GM12878 (cell line): ENCODE measurements at regions not wholly inside any gene's neighbourhood (a gene's known extent, or its start where the extent isn't known, plus 50 kb on each side); places are given as distances from the start of the nearest gene placed in this dataset.

Experiments used
- ATAC-seq: fragments of 200-7000 bp; cut with Tn5 transposase; 3 replicates; pipeline ENCODE4 v1.9.1; 2020; ENCODE audit warnings: mild to moderate bottlenecking, moderate library complexity
- BruUV-seq: library from RNA; stranded (reverse); fragments of 400-500 nt; replicated peaks from 2 replicates; lab custom pipeline; 2021; lab: Mats Ljungman, UMichigan
- CTCF ChIA-PET: fragments of 300-600 bp; sonication (Branson Sonifier 250); formaldehyde crosslinking; extraction: SDS; loops from one replicate; lab custom pipeline; 2021; ENCODE audit warnings: inconsistent platforms; lab: Yijun Ruan, JAX
- POLR2A ChIA-PET: fragments of 350-600 bp; formaldehyde crosslinking; extraction: SDS; loops from one replicate; lab custom pipeline; 2021; ENCODE audit warnings: inconsistent platforms; lab: Charles Lee
- RAD21 ChIA-PET: fragments of 300-600 bp; sonication (Branson Sonifier 250); formaldehyde crosslinking; loops from one replicate; lab custom pipeline; 2023; ENCODE audit warnings: antibody characterized with exemption; ENCODE audit not compliant: unreplicated experiment; lab: Charles Lee
- SMC1A ChIA-PET: fragments of 300-600 bp; sonication (Branson Sonifier 250); formaldehyde crosslinking; loops from one replicate; lab custom pipeline; 2023; ENCODE audit not compliant: unreplicated experiment, uncharacterized antibody; lab: Charles Lee
- DNase-seq: peaks from one replicate; pipeline ENCODE4 v3.0.0-alpha.2; 2011; ENCODE audit warnings: low read depth, low spot score
- FAIRE-seq: peaks from 3 replicates; lab custom pipeline; 2011; peaks lifted over from hg19 to GRCh38; lab: Jason Lieb, UNC
- H2AFZ ChIP-seq: 2 replicates; pipeline ENCODE4 v1.6.0; 2011; ENCODE audit warnings: low read depth, low read length, control low read depth; ENCODE audit not compliant: control insufficient read depth
- H3K27ac ChIP-seq: 2 replicates; pipeline ENCODE4 v1.5.1; 2011; ENCODE audit warnings: control low read depth; ENCODE audit not compliant: control insufficient read depth, insufficient read depth
- H3K27me3 ChIP-seq, 2 experiments: replicated peaks in 1 of 2; 2 replicates each; pipeline versions ENCODE4 v1.6.0 to v1.6.1; 2011; ENCODE audit warnings: low read length in 1 of 2; ENCODE audit not compliant: control insufficient read depth in 2 of 2, insufficient read depth in 2 of 2
- H3K36me3 ChIP-seq, 2 experiments: 2 replicates each; pipeline ENCODE4 v1.5.1; 2011; ENCODE audit warnings: low read length in 1 of 2; ENCODE audit not compliant: control insufficient read depth in 2 of 2, insufficient read depth in 2 of 2
- H3K4me1 ChIP-seq: 2 replicates; pipeline ENCODE4 v1.6.1; 2011; ENCODE audit warnings: mild to moderate bottlenecking, low read length, moderate library complexity, mixed read lengths; ENCODE audit not compliant: control insufficient read depth, insufficient read depth
- H3K4me2 ChIP-seq: 2 replicates; pipeline ENCODE4 v1.6.0; 2011; ENCODE audit warnings: control low read depth; ENCODE audit not compliant: control insufficient read depth, insufficient read depth
- H3K4me3 ChIP-seq: fragments of 200-600 bp; sonication (generic); 2 replicates; pipeline ENCODE4 v1.5.1; 2016
- H3K79me2 ChIP-seq: 2 replicates; pipeline ENCODE4 v1.6.0; 2011; ENCODE audit warnings: low read length; ENCODE audit not compliant: control insufficient read depth, insufficient read depth
- H3K9ac ChIP-seq: 2 replicates; pipeline ENCODE4 v1.8.0; 2011; ENCODE audit warnings: low read length, control low read depth, mixed read lengths; ENCODE audit not compliant: control insufficient read depth, insufficient read depth
- H3K9me3 ChIP-seq: replicated peaks from 3 replicates; pipeline ENCODE4 v1.5.1; 2011; ENCODE audit warnings: mild to moderate bottlenecking, low read length; ENCODE audit not compliant: control insufficient read depth, insufficient read depth
- H4K20me1 ChIP-seq: 2 replicates; pipeline ENCODE4 v1.6.0; 2011; ENCODE audit not compliant: control insufficient read depth, insufficient read depth
- CHD4 ChIP-seq: fragments of 200-600 bp; sonication (generic); IDR thresholded peaks from 2 replicates; pipeline ENCODE4 v1.6.1; 2016; ENCODE audit warnings: mild to moderate bottlenecking
- EGR1 ChIP-seq, 2 experiments: IDR thresholded peaks; 1 replicate in 1 of 2; 2 replicates in 1 of 2; pipeline ENCODE4 v1.6.1; 2011 to 2012; ENCODE audit warnings: low read depth in 2 of 2, low read length in 2 of 2, borderline replicate concordance in 1 of 2, mild to moderate bottlenecking in 1 of 2, moderate library complexity in 1 of 2
- HDAC2 ChIP-seq: fragments of 200-600 bp; sonication (generic); IDR thresholded peaks from 2 replicates; pipeline ENCODE4 v1.6.1; 2017
- SPI1 ChIP-seq: IDR thresholded peaks from 2 replicates; pipeline ENCODE4 v1.6.1; 2011; ENCODE audit warnings: low read depth, mild to moderate bottlenecking, low read length, moderate library complexity, borderline replicate concordance; ENCODE audit not compliant: insufficient read depth
- WGBS: methylation state at CpG from one replicate; pipeline ENCODE4 v1.1.6; 2016; ENCODE audit warnings: low lambda C conversion rate; ENCODE audit not compliant: insufficient replicate concordance, insufficient coverage; ENCODE audit errors: missing lambda C conversion rate; 5-methylcytosine and 5-hydroxymethylcytosine counted together
- in situ Hi-C: fragments of 300-500 bp; cut with MboI; formaldehyde crosslinking; loops from 9 replicates; pipeline ENCODE4 v1.14.3; 2018; ENCODE audit warnings: mixed read lengths
- intact Hi-C: fragments of 100-400 bp; cut with micrococcal nuclease; formaldehyde crosslinking; loops from one replicate; pipeline ENCODE4 v1.14.2; 2022; ENCODE audit not compliant: unreplicated experiment

DNA sequence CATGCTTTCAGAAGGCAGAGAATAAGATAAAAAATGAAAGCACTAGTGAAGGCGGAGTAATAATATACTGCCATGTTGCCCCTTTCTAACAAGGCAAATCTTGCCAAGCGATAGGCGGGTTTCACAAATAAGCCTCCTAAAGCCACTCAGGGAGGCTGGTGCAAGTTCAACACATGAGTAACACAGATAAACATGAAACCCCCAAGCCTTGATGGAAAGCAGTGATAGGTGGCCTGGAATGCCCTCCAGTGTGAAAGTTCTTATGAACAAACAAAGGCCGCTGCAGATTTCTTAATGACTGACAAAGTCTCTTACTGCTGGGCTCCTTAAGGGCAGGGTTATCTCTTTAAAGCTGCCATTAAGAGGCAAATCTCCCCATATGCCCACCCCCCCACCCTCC, 154.7 kb downstream of the ZDHHC21 start (continued):
- no peak for TF ChIP-seq EGR1 (IDR thresholded peaks at IDR 0.05; ENCODE audit: borderline replicate concordance in 1 of 2, low read depth in 2 of 2, low read length in 2 of 2)
- no peak for TF ChIP-seq HDAC2

DNA sequence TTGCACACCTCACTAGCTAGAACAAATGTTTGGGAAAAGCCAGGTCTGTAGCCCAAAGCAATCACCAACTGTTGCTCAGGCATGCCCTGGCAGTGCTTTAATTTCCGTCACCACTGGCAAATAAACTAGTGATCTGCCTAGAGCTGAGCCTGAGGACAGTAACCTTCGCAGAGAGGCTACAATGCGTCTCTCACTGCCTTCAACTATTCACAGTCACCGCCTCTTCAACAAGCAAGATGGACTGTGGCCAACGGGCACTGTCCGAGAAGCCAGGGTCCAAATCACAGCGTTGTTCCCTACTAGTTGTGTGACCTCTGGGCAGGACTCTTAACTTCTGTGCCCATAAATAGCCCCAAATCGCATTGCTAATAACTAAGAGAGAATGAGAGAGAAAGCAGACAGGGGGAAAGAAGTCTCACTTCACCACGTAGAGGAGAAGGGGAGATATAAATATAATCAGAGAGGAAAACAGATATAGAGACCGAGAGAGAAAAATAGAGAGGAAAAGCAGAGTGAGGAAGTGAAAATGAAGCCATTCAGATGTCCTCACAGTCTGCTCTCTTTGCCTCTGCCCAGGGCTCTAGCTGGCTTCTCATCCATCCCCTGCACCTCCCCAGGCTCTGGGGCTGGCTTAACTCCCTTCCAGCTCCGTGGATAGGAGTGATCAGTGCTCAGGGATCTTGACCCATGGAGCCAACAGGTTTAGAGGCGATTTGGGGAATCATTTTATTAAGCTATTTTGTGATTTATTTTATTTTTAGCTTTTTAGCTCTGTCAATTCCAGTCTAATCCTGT, 157.9 kb downstream of the ZDHHC21 start:
- H3K79me2 ChIP-seq, result no peaks in the 10 kb centered on the region
- H3K4me2 ChIP-seq, result no peak overlapping the region
- peak; percentile 47 for ATAC-seq
- POLR2A ChIA-PET, result no interaction called here
- no peak overlapping the region for H3K27ac ChIP-seq
- TF ChIP-seq SPI1 (0 out of 2 replicates have a peak, but pooled peaks have one; percentile 27), CHD4 (no peak)
- TF ChIP-seq, all 136 proteins: peak for 1
- H3K27me3 ChIP-seq, result no peaks in the 10 kb centered on the region
- no peaks in the 10 kb centered on the region for H3K9me3 ChIP-seq
- WGBS, result 27% methylated on average over 12 of the region's 12 CpGs
- H3K9ac ChIP-seq, result no peak overlapping the region
- SMC1A ChIA-PET, result no interaction called here
- H2AFZ ChIP-seq, result no peak overlapping the region
- no TSS peak for BruUV-seq
- no peaks in the 10 kb centered on the region for H3K4me1 ChIP-seq
- RAD21 ChIA-PET, result no interaction called here
- H3K36me3 ChIP-seq, result no peaks in the 10 kb centered on the region
- in situ Hi-C loops (no loop called here), intact Hi-C loops (no loop called here)
- CTCF ChIA-PET, result no interaction called here
- no peak overlapping the region for H3K4me3 ChIP-seq
- DNase-seq (no peak), FAIRE-seq (no peak)
- H4K20me1 ChIP-seq, result no peaks in the 10 kb centered on the region
